Fibroblast of lung (primary cell): ENCODE measurements at regions not wholly inside any gene's neighbourhood (a gene's known extent, or its start where the extent isn't known, plus 50 kb on each side); places are given as distances from the start of the nearest gene placed in this dataset.

Source experiments
- DNase-seq, 2 donors: peaks; one replicate each; pipeline versions ENCODE4 v3.0.0 to v3.0.0-alpha.2; 2010; ENCODE audit warnings: low read depth in 2 of 2
- H2AFZ ChIP-seq: 2 replicates; pipeline ENCODE4 v1.5.1; 2012; ENCODE audit warnings: low read length, control low read depth, inconsistent platforms
- H3K27ac ChIP-seq: 2 replicates; pipeline ENCODE4 v1.5.1; 2011; ENCODE audit warnings: low read length, control low read depth; ENCODE audit not compliant: insufficient read depth
- H3K27me3 ChIP-seq: 2 replicates; pipeline ENCODE4 v1.5.1; 2011; ENCODE audit warnings: mild to moderate bottlenecking, low read length; ENCODE audit not compliant: control insufficient read depth, insufficient read depth
- H3K36me3 ChIP-seq: 2 replicates; pipeline ENCODE4 v1.5.1; 2011; ENCODE audit warnings: low read length; ENCODE audit not compliant: control insufficient read depth, insufficient read depth
- H3K4me1 ChIP-seq: 2 replicates; pipeline ENCODE4 v1.5.1; 2011; ENCODE audit warnings: low read length; ENCODE audit not compliant: control insufficient read depth, insufficient read depth; ENCODE audit errors: extremely low read depth
- H3K4me2 ChIP-seq: 2 replicates; pipeline ENCODE4 v1.5.1; 2011; ENCODE audit warnings: low read length, control low read depth; ENCODE audit not compliant: insufficient read depth; ENCODE audit errors: extremely low read depth
- H3K4me3 ChIP-seq, 4 experiments: fragments of 200-600 bp in 1 of 4; sonication (generic) in 1 of 4; replicated peaks in 1 of 4; 2 replicates each; pipeline ENCODE4 v1.5.1; 2011 to 2016; ENCODE audit warnings: low read length in 4 of 4, low read depth in 3 of 4, mild to moderate bottlenecking in 3 of 4, control low read depth in 2 of 4, inconsistent platforms in 1 of 4, mixed read lengths in 1 of 4; ENCODE audit not compliant: insufficient read depth in 1 of 4; ENCODE audit errors: control extremely low read depth in 1 of 4
- H3K79me2 ChIP-seq: 2 replicates; pipeline ENCODE4 v1.5.1; 2012; ENCODE audit warnings: mild to moderate bottlenecking, low read length, inconsistent platforms; ENCODE audit not compliant: control insufficient read depth, insufficient read depth
- H3K9ac ChIP-seq: 2 replicates; pipeline ENCODE4 v1.5.1; 2011; ENCODE audit warnings: mild to moderate bottlenecking, low read length, control low read depth; ENCODE audit not compliant: insufficient read depth
- H3K9me3 ChIP-seq: 2 replicates; pipeline ENCODE4 v1.5.1; 2012; ENCODE audit warnings: low read depth, low read length; ENCODE audit not compliant: control insufficient read depth, insufficient read depth
- H4K20me1 ChIP-seq: 2 replicates; pipeline ENCODE4 v1.5.1; 2011; ENCODE audit warnings: low read length; ENCODE audit not compliant: control insufficient read depth, insufficient read depth; ENCODE audit errors: extremely low read depth
- CTCF ChIP-seq, 2 donors: IDR thresholded peaks in 1 of 2; conservative IDR thresholded peaks in 1 of 2; 1 replicate in 1 of 2; 2 replicates in 1 of 2; pipeline ENCODE4 v1.5.1; 2011 to 2012; ENCODE audit warnings: low read length in 2 of 2, control low read depth in 1 of 2, inconsistent platforms in 1 of 2, low read depth in 1 of 2, mild to moderate bottlenecking in 1 of 2
- EZH2 ChIP-seq: IDR thresholded peaks from 2 replicates; pipeline ENCODE4 v1.5.1; 2012; ENCODE audit warnings: low read length, control low read depth, mild to moderate bottlenecking; ENCODE audit errors: missing control alignments

GRCh38 chr5:62942384-62942783, 363.8 kb downstream of the LRRC70 start:
- no peaks in the 10 kb centered on the region for H3K4me1 ChIP-seq
- no peak overlapping the region for H2AFZ ChIP-seq
- no peak for DNase-seq
- no peak overlapping the region for H3K9ac ChIP-seq
- H4K20me1 ChIP-seq, result no peaks in the 10 kb centered on the region
- H3K27ac ChIP-seq, result no peak overlapping the region
- H3K9me3 ChIP-seq, result no peaks in the 10 kb centered on the region
- TF ChIP-seq EZH2 (no peak), CTCF (conservative IDR thresholded peaks at IDR 0.05 in 1 of 2, IDR thresholded peaks at IDR 0.05 in 1 of 2; ENCODE audit: low read depth in 1 of 2, low read length in 2 of 2) (no peak)
- no peak overlapping the region for H3K4me3 ChIP-seq
- H3K27me3 ChIP-seq, result no peaks in the 10 kb centered on the region
- no peaks in the 10 kb centered on the region for H3K79me2 ChIP-seq
- H3K4me2 ChIP-seq, result no peak overlapping the region
- no peaks in the 10 kb centered on the region for H3K36me3 ChIP-seq

DNA sequence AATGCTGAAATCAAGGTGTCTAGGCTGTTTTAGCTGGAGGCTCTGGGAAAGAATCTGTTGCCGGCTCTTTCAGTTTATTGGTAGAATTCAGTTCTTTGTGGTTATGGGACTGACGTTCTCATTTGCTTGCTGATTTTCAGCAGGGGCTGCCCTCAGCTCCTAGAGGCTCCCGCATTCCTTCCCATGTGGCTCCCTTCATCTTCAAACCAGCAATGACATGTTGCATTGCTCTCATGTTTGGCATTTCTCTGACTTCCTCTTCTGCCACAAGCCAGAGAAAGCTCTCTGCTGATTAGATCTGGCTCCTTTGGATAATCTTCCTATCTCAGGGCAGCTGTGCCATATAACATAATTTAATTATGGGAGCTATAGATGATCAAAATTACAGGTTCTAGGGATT, 360.3 kb downstream of the LRRC70 start:
- no peak overlapping the region for H3K27ac ChIP-seq

GRCh38 chr5:62937661-62938558, 359.3 kb downstream of the LRRC70 start:
- Histone ChIP-seq H3K9me3 (no peaks in the 10 kb centered on the region), H3K27me3 (no peaks in the 10 kb centered on the region), H3K9ac (no peak overlapping the region), H3K27ac (no peak overlapping the region), H3K4me1 (no peaks in the 10 kb centered on the region), H3K4me3 (no peak overlapping the region), H3K4me2 (no peak overlapping the region), H2AFZ (no peak overlapping the region), H3K36me3 (no peaks in the 10 kb centered on the region), H4K20me1 (no peaks in the 10 kb centered on the region), H3K79me2 (no peaks in the 10 kb centered on the region)
- no peak for TF ChIP-seq CTCF (conservative IDR thresholded peaks at IDR 0.05 in 1 of 2, IDR thresholded peaks at IDR 0.05 in 1 of 2; ENCODE audit: low read depth in 1 of 2, low read length in 2 of 2)
- no peak for TF ChIP-seq EZH2
- DNase-seq, result peak; percentile 31 to 39

More for the DNA sequence above, 360.3 kb downstream of the LRRC70 start:
- H2AFZ ChIP-seq, result no peak overlapping the region
- H3K9me3 ChIP-seq, result no peaks in the 10 kb centered on the region
- no peaks in the 10 kb centered on the region for H3K79me2 ChIP-seq
- H3K4me1 ChIP-seq, result no peaks in the 10 kb centered on the region
- H3K4me2 ChIP-seq, result no peak overlapping the region
- no peak overlapping the region for H3K9ac ChIP-seq
- H3K27me3 ChIP-seq, result no peaks in the 10 kb centered on the region
- no peak overlapping the region for H3K4me3 ChIP-seq
- peak in 1 of 2 donors; percentile 2 for DNase-seq
- TF ChIP-seq EZH2, result no peak
- no peak for TF ChIP-seq CTCF (conservative IDR thresholded peaks at IDR 0.05 in 1 of 2, IDR thresholded peaks at IDR 0.05 in 1 of 2; ENCODE audit: low read depth in 1 of 2, low read length in 2 of 2)
- H4K20me1 ChIP-seq, result no peaks in the 10 kb centered on the region
- H3K36me3 ChIP-seq, result no peaks in the 10 kb centered on the region
